ENCODE measurements at regions not wholly inside any gene's neighbourhood (a gene's known extent, or its start where the extent isn't known, plus 50 kb on each side); places are given as distances from the start of the nearest gene placed in this dataset.

DNA sequence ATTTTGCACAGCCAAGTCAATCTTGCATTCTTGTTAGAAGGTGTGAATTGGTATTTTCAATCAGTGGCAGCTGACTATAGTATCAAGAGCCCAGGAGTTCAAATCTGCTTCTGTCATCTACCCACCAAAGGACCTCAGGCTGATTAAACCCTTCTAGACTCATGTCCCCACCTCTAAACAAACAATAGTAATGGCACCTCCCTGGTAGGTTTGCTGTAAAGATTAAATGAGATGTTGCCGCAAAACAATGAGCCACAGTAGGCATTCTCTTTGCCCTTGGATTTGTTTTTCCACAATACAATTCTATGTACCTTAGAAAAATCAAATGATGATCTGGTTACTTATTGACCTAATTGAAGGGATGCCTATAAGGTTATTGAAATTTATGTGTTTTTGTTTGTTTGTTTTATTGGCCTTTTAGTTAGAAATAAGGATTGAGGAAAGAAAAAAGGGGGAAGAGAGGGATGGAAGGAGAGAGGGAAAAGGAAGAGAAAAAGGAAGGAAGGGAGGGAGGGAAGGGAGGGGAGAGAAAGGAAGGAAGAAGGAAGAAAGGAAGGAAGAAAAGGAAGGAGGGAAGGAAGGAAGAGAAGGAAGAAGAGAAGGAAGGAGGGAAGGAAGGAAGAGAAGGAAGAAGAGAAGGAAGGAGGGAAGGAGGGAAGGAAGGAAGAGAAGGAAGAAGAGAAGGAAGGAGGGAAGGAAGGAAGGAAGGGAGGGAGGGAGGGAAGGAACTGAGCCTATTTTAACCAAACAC is 110.7 kb downstream of the ETS2 start:
- no peak overlapping the region for H3K27ac ChIP-seq (ENCODE audit: low read length)

DNA sequence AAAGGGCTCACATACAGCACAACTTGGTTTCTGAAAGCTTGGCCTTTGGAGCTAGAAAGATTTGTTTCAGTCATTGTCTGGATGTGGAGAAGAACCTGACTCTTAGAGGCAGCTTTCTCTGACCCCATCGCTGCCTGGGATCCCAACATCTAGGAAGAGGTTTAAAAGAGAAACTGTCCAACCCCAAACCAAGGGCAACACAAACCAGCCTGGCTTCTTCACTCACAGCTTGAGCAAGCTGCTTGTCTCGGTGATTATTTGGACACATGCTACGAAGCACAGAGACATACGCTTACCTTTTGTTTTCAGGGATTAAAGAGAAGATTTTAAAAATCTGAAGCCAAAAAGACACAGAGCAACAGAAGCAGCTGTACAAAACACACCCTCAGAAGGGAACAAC is 109.8 kb downstream of the ETS2 start:
- Histone ChIP-seq H3K4me2 (ENCODE audit: low read depth, low read length) (no peak overlapping the region), H4K20me1 (ENCODE audit: insufficient read depth, low read length) (no peaks in the 10 kb centered on the region), H3K79me2 (ENCODE audit: low read length) (no peaks in the 10 kb centered on the region), H3K27me3 (replicated peaks; ENCODE audit: insufficient read depth, low read length) (no peaks in the 10 kb centered on the region), H3K4me1 (ENCODE audit: low read length) (no peaks in the 10 kb centered on the region), H3K36me3 (replicated peaks; ENCODE audit: insufficient read depth, low read length) (no peaks in the 10 kb centered on the region), H2AFZ (ENCODE audit: low read length) (no peak overlapping the region), H3K4me3 (ENCODE audit: low read length) (no peak overlapping the region), H3F3A (ENCODE audit: insufficient read depth, low read length) (no peaks in the 10 kb centered on the region), H3K27ac (ENCODE audit: low read length) (no peak overlapping the region), H3K9ac (ENCODE audit: low read length) (no peak overlapping the region), H3K9me2 (replicated peaks; ENCODE audit: insufficient read depth, low read length) (no peaks in the 10 kb centered on the region), H3K9me3 (replicated peaks; ENCODE audit: insufficient read depth, low read length) (no peaks in the 10 kb centered on the region)
- no peak for DNase-seq
- TF ChIP-seq, protein P1, sequence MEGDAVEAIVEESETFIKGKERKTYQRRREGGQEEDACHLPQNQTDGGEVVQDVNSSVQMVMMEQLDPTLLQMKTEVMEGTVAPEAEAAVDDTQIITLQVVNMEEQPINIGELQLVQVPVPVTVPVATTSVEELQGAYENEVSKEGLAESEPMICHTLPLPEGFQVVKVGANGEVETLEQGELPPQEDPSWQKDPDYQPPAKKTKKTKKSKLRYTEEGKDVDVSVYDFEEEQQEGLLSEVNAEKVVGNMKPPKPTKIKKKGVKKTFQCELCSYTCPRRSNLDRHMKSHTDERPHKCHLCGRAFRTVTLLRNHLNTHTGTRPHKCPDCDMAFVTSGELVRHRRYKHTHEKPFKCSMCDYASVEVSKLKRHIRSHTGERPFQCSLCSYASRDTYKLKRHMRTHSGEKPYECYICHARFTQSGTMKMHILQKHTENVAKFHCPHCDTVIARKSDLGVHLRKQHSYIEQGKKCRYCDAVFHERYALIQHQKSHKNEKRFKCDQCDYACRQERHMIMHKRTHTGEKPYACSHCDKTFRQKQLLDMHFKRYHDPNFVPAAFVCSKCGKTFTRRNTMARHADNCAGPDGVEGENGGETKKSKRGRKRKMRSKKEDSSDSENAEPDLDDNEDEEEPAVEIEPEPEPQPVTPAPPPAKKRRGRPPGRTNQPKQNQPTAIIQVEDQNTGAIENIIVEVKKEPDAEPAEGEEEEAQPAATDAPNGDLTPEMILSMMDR (IDR thresholded peaks at IDR 0.05; ENCODE audit: low read length): no peak
- TF ChIP-seq EZH2 (optimal IDR thresholded peaks at IDR 0.05; ENCODE audit: low read depth, low read length) (no peak), EZH2phosphoT487 (IDR thresholded peaks at IDR 0.05; ENCODE audit: low read length) (no peak)

More for the DNA sequence above, 110.7 kb downstream of the ETS2 start:
- Histone ChIP-seq H3K9ac (ENCODE audit: low read length) (no peak overlapping the region), H3F3A (ENCODE audit: insufficient read depth, low read length) (no peaks in the 10 kb centered on the region), H3K4me3 (ENCODE audit: low read length) (no peak overlapping the region), H3K4me2 (ENCODE audit: low read depth, low read length) (no peak overlapping the region), H3K4me1 (ENCODE audit: low read length) (no peaks in the 10 kb centered on the region), H3K36me3 (replicated peaks; ENCODE audit: insufficient read depth, low read length) (no peaks in the 10 kb centered on the region), H3K9me2 (replicated peaks; ENCODE audit: insufficient read depth, low read length) (no peaks in the 10 kb centered on the region), H3K9me3 (replicated peaks; ENCODE audit: insufficient read depth, low read length) (no peaks in the 10 kb centered on the region), H3K27me3 (replicated peaks; ENCODE audit: insufficient read depth, low read length) (no peaks in the 10 kb centered on the region; the same call in 1 of the 2 replicates), H3K79me2 (ENCODE audit: low read length) (no peaks in the 10 kb centered on the region), H2AFZ (ENCODE audit: low read length) (no peak overlapping the region), H4K20me1 (ENCODE audit: insufficient read depth, low read length) (no peaks in the 10 kb centered on the region)
- TF ChIP-seq, protein P1 (IDR thresholded peaks at IDR 0.05; ENCODE audit: low read length): no peak
- TF ChIP-seq EZH2 (optimal IDR thresholded peaks at IDR 0.05; ENCODE audit: low read depth, low read length) (no peak), EZH2phosphoT487 (IDR thresholded peaks at IDR 0.05; ENCODE audit: low read length) (no peak)
- no peak for DNase-seq

DNA sequence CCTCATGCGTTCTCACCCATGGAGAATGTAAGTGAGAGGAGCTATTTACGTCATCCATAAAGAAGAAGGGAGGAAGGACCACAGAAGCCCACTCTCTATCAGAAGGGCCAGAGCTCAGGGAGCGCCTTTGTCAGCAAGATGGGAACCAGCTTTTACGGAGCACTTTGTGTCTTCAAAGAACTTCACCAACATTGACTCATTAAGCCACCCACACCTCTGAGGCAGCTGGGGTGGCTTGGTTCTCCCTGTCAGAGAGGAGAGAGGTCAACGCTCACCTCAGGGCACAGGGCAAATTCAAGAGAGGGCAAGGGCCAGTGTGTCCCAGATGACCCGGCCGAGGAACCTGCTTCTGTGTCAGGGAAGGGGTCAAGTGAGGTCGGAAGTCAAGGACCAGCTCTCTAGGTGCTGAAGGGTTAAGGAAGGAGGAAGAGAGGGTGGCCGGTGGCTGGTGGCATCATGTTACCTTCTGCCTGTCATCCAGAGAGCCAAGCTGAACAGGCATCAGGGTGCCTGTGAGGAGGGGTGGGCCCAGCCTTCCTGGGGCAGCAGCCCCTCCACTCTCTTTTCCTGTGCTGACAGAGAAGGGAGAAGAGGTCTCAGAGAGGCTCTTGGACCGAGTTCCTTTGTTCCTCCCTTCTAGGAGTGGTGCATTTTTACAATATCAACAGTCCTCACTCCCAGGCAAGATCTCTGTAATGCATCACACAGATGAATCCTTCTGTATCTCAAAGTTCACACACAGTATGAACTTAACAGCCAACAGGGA is 109.0 kb downstream of the ETS2 start:
- Histone ChIP-seq H3K9me3 (replicated peaks; ENCODE audit: insufficient read depth, low read length) (no peaks in the 10 kb centered on the region), H3K4me2 (ENCODE audit: low read depth, low read length) (no peak overlapping the region), H3K4me3 (ENCODE audit: low read length) (no peak overlapping the region), H3F3A (ENCODE audit: insufficient read depth, low read length) (no peaks in the 10 kb centered on the region), H3K36me3 (replicated peaks; ENCODE audit: insufficient read depth, low read length) (no peaks in the 10 kb centered on the region), H3K79me2 (ENCODE audit: low read length) (no peaks in the 10 kb centered on the region), H3K4me1 (ENCODE audit: low read length) (no peaks in the 10 kb centered on the region), H3K9ac (ENCODE audit: low read length) (no peak overlapping the region), H3K27ac (ENCODE audit: low read length) (no peak overlapping the region), H3K9me2 (replicated peaks; ENCODE audit: insufficient read depth, low read length) (no peaks in the 10 kb centered on the region), H4K20me1 (ENCODE audit: insufficient read depth, low read length) (no peaks in the 10 kb centered on the region), H2AFZ (ENCODE audit: low read length) (no peak overlapping the region), H3K27me3 (replicated peaks; ENCODE audit: insufficient read depth, low read length) (no peaks in the 10 kb centered on the region)
- no peak for TF ChIP-seq EZH2 (optimal IDR thresholded peaks at IDR 0.05; ENCODE audit: low read depth, low read length)
- TF ChIP-seq EZH2phosphoT487 (IDR thresholded peaks at IDR 0.05; ENCODE audit: low read length): no peak
- TF ChIP-seq, protein P1 (IDR thresholded peaks at IDR 0.05; ENCODE audit: low read length): no peak
- DNase-seq: no peak

Data from MM.1S (cell line).